HG03045 (cell line): ENCODE measurements at regions not wholly inside any gene's neighbourhood (a gene's known extent, or its start where the extent isn't known, plus 50 kb on each side); places are given as distances from the start of the nearest gene placed in this dataset.
"Not testable (repeated sequence)": the region's sequence is repeated elsewhere in the genome, so short reads cannot be mapped to it uniquely, and the experiment has no call there.

Source experiments
- ATAC-seq: cut with Tn5 transposase; IDR thresholded peaks from one replicate; pipeline ENCODE4 v1.9.1; 2021; ENCODE audit warnings: mild to moderate bottlenecking, moderate library complexity; ENCODE audit not compliant: unreplicated experiment

GRCh38 chr4:81690871-81691270, 219.2 kb upstream of the RASGEF1B start:
- ATAC-seq: no peak

DNA sequence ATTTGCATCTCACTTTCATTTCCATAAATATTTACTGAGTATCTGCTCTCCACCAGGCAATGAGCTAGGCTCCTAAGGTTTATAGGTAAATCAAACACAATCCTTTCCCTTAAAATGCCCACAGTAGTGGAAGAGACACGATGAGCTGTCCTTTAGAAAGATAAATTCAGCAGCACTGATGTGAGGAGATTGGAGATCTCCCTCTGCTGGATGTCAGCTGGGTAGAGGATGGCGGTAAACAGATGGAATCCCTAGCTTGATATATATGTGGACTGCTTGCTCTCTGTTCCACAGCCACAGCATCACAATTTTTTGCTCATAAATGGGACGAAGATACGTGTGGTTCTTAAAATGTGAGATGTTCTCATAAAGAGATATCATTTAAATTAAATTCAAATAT, 216.4 kb upstream of the RASGEF1B start:
- no peak for ATAC-seq

DNA sequence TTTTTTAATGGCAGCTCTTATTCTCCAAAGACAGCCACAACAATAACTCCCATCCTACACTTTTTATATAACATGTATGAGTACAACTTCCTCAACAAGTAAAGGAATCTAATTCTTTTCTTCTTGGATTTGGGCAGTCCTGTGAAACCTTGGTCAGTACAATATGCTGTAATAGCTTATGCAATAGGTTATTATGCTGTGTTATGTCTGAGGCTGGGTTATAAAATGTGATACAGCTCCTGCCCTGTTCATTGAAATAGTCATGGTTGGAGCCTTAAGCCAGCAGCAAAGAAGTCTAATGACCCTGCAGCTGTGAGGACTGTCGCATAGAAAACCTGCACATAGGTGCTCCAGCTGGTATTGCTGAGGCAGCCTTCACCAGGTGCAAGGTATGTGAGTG, 215.8 kb upstream of the RASGEF1B start:
- no peak for ATAC-seq

- ATAC-seq: no peak
These were observed 213.4 kb upstream of the RASGEF1B start for GRCh38 chr4:81685104-81685503.

GRCh38 chr4:81684352-81684751, 212.6 kb upstream of the RASGEF1B start:
- no peak for ATAC-seq

DNA sequence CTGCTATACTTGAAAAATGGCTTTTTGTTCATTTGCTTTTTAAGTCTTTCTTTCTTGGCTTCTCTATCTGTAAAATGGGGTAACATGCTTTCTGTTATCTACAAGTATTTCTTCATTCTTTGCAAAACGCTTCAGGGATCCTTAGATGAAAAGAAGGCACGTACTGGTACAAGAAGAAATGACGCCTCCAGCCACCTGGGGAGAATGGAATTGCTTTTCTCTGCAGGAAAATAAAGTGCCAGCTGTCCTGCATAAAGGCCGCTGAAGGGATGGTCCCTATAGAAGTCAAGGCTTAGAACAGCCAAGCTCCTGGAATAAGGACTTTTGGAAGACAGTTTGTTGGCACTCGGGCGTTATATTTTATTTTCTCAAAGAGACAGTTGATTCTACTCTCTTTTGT, 210.8 kb upstream of the RASGEF1B start:
- ATAC-seq: no peak

DNA sequence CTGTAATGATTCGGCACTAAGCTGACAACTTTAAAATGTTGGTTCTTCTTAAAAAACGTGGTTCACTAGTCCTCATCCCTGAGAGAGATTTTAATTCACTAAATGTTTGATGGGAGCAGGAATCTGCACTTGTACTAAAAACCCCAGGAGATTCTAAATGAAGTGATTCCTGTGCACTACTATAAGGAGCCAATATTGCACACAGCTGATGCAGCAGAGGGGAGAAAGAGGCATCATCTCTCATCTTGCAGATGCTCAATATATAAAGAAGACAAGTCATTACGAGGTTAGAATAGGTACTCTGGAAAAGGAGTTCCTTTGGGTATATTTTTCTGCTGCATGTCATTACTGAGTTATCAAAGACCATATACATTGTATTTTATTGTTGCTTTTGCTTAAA, 207.6 kb upstream of the RASGEF1B start:
- ATAC-seq: no peak

- ATAC-seq: no peak
These were observed 207.1 kb upstream of the RASGEF1B start for GRCh38 chr4:81678801-81679200.

DNA sequence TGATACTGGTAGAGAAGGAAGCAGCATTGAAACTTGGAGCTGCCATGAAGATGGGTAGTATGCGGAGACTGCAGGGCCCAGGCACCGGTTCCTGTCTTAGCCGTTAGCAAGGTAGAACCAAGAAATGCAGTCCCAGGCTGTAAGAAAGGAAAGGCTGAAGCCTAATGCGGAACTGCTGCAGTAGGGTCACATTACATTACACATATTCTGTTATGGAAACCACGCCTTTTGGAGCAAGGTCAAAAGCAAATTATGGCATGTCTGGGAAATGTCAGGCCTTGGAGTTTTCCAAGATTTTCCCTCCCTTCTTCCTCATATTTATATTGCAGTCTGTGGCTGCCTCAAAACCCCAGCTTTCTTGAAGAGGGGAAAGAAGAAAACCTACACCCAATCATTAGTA, 204.8 kb upstream of the RASGEF1B start:
- ATAC-seq: no peak

GRCh38 chr4:81675791-81676393, 204.2 kb upstream of the RASGEF1B start:
- no peak for ATAC-seq

DNA sequence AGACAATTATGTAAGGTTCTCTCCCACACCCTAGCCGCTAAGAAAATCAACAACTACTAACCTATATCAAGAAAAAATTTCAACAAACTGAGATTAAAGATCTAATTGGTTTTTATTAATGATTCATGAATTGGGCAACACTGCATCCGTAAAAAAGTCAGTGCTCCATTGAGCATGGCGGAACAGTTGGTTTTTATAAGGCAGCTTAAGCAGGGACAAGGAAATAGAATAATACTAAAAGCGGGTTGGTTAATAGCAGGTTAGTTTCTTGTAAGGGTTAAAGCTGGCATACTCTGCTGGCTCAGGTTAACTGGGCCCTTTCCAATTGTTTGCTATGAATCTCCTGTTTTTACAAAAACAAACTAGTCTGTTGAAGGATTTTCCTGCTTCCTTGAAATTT, 202.3 kb upstream of the RASGEF1B start:
- no peak for ATAC-seq

DNA sequence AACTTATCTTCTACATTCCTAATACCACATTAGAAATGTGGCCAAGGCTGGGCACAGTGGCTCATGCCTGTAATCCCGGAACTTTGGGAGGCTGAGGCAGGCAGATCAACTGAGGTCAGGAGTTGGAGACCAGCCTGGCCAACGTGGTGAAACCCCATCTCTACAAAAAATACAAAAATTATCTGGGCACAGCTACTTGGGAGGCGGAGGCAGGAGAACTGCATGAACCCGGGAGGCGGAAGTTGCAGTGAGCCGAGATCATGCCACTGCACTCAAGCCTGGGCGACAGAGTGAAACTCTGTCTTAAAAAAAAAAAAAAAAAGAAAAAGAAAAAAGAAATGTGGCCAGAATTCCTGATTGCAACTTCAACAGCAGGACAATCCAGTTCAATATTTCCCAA, 196.6 kb upstream of the RASGEF1B start:
- not testable (repeated sequence) for ATAC-seq

DNA sequence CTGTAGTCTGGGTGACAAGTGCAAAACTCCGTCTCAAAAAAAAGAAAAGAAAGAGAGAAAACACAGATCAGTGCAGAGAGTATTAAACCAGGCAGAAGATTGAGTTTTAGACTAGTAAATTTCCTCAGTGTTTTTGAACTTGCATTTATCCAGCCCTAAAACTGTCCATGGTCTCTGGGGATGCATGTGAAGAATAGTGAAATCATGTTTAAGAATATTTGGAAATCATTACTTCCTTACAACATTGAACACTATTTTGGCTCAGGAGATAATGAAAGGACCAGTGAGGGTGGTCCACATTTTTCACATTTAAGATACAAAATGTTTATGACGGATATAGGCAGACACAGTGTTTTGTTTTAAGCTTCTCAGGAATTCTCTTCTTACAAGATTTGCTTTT, 195.8 kb upstream of the RASGEF1B start:
- ATAC-seq: no peak

GRCh38 chr4:81666491-81666890, 194.8 kb upstream of the RASGEF1B start:
- no peak for ATAC-seq

GRCh38 chr4:81665649-81666048, 193.9 kb upstream of the RASGEF1B start:
- ATAC-seq: no peak

GRCh38 chr4:81665045-81665444, 193.3 kb upstream of the RASGEF1B start:
- no peak for ATAC-seq

- ATAC-seq: no peak
These were observed 192.4 kb upstream of the RASGEF1B start for GRCh38 chr4:81664079-81664478.

- no peak for ATAC-seq
These were observed 191.7 kb upstream of the RASGEF1B start for GRCh38 chr4:81663368-81663767.

GRCh38 chr4:81659051-81659450, 187.3 kb upstream of the RASGEF1B start:
- no peak for ATAC-seq

DNA sequence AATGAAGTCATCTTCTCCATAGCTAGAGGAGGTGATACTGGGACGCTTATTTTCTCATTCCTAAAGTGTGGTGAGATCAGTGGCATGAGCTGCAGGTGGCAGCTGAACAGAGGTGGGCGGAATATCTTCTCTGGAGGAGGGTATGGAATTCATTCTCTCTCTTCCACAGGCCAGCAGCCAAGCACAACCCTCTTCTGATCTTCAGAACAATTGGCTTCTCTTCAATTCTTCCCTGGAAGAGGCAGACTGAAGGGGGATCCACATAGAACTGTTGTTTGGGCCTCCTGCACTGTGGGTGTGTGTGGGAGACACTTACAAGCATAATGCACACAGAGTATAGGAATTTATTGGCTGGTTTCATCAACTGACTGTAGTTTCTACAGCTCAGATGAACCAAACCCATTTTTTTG, 180.4 kb upstream of the RASGEF1B start:
- ATAC-seq: no peak

- no peak for ATAC-seq
These were observed 179.7 kb upstream of the RASGEF1B start for GRCh38 chr4:81651243-81651899.

GRCh38 chr4:81650606-81651242, 179.0 kb upstream of the RASGEF1B start:
- ATAC-seq: no peak
